Endothelial cell of umbilical vein (primary cell): ENCODE measurements at regions not wholly inside any gene's neighbourhood (a gene's known extent, or its start where the extent isn't known, plus 50 kb on each side); places are given as distances from the start of the nearest gene placed in this dataset.

Experiments
- BruUV-seq: library from RNA; stranded (reverse); fragments of 400-500 nt; replicated peaks from 2 replicates; lab custom pipeline; 2021; lab: Mats Ljungman, UMichigan
- CTCF ChIA-PET: fragments of 300-600, 350-600 bp; sonication (Branson Sonifier 250); formaldehyde crosslinking; loops from one replicate; lab custom pipeline; 2021; ENCODE audit warnings: antibody characterized with exemption, inconsistent platforms; lab: Charles Lee
- POLR2A ChIA-PET: fragments of 300-600, 350-600 bp; sonication (Branson Sonifier 250); formaldehyde crosslinking; loops from one replicate; lab custom pipeline; 2021; ENCODE audit warnings: antibody characterized with exemption, inconsistent platforms; lab: Charles Lee
- DNase-seq: peaks from one replicate; pipeline ENCODE4 v3.0.0-alpha.2; 2011; ENCODE audit warnings: low read depth, low spot score
- FAIRE-seq: peaks from 2 replicates; lab custom pipeline; 2011; peaks lifted over from hg19 to GRCh38; lab: Jason Lieb, UNC
- H2AFZ ChIP-seq: 2 replicates; pipeline ENCODE4 v1.6.0; 2012; ENCODE audit warnings: low read depth, low read length, control low read depth, inconsistent platforms
- H3K27ac ChIP-seq: 2 replicates; pipeline ENCODE4 v1.5.1; 2011; ENCODE audit warnings: low read depth, mild to moderate bottlenecking, control low read depth, low read length, moderate library complexity; ENCODE audit not compliant: insufficient read depth
- H3K27me3 ChIP-seq, 2 experiments: 2 replicates each; pipeline versions ENCODE4 v1.6.0 to v1.6.1; 2011; ENCODE audit warnings: low read length in 2 of 2, mixed read lengths in 1 of 2; ENCODE audit not compliant: control insufficient read depth in 2 of 2, insufficient read depth in 2 of 2
- H3K36me3 ChIP-seq, 2 experiments: 2 replicates in 1 of 2; 3 replicates in 1 of 2; pipeline ENCODE4 v1.5.1; 2011; ENCODE audit warnings: low read length in 2 of 2, mild to moderate bottlenecking in 1 of 2, moderate library complexity in 1 of 2; ENCODE audit not compliant: control insufficient read depth in 2 of 2, insufficient read depth in 2 of 2; ENCODE audit errors: extremely low read depth in 1 of 2
- H3K4me1 ChIP-seq: 3 replicates; pipeline ENCODE4 v1.5.1; 2011; ENCODE audit warnings: mild to moderate bottlenecking, low read length; ENCODE audit not compliant: control insufficient read depth, insufficient read depth; ENCODE audit errors: extremely low read depth
- H3K4me2 ChIP-seq: 2 replicates; pipeline ENCODE4 v1.6.1; 2011; ENCODE audit warnings: low read length, control low read depth, mixed read lengths; ENCODE audit not compliant: insufficient read depth
- H3K4me3 ChIP-seq, 3 experiments: fragments of 200-600 bp in 1 of 3; sonication (generic), shearing (Covaris generic) in 1 of 3; replicated peaks in 1 of 3; 2 replicates each; pipeline ENCODE4 v1.5.1; 2011 to 2016; ENCODE audit warnings: control low read depth in 3 of 3, low read length in 3 of 3, mild to moderate bottlenecking in 2 of 3, inconsistent platforms in 1 of 3, low read depth in 1 of 3, moderate library complexity in 1 of 3; ENCODE audit not compliant: insufficient read depth in 1 of 3
- H3K79me2 ChIP-seq: 2 replicates; pipeline ENCODE4 v1.6.0; 2012; ENCODE audit warnings: low read length, inconsistent platforms; ENCODE audit not compliant: control insufficient read depth, insufficient read depth
- H3K9ac ChIP-seq: replicated peaks from 2 replicates; pipeline ENCODE3; 2011; ENCODE audit warnings: low read length, control low read depth; ENCODE audit not compliant: insufficient read depth; ENCODE audit errors: extremely low read depth
- H3K9me1 ChIP-seq: replicated peaks from 3 replicates; pipeline ENCODE4 v1.6.0; 2011; ENCODE audit warnings: mild to moderate bottlenecking, low read length; ENCODE audit not compliant: control insufficient read depth, insufficient read depth; ENCODE audit errors: extremely low read depth
- H3K9me3 ChIP-seq: replicated peaks from 2 replicates; pipeline ENCODE4 v1.5.1; 2012; ENCODE audit warnings: low read length, inconsistent platforms; ENCODE audit not compliant: control insufficient read depth, insufficient read depth
- H4K20me1 ChIP-seq: replicated peaks from 2 replicates; pipeline ENCODE3; 2011; ENCODE audit warnings: mild to moderate bottlenecking, low read length; ENCODE audit not compliant: control insufficient read depth, insufficient read depth; ENCODE audit errors: extremely low read depth
- EZH2 ChIP-seq: IDR thresholded peaks from 2 replicates; pipeline ENCODE4 v1.6.1; 2012; ENCODE audit warnings: borderline replicate concordance, low read depth, mild to moderate bottlenecking, moderate library complexity, low read length, inconsistent platforms; ENCODE audit not compliant: severe bottlenecking
- FOS ChIP-seq: IDR thresholded peaks from 2 replicates; pipeline ENCODE4 v1.6.1; 2011; ENCODE audit warnings: mild to moderate bottlenecking, low read length, moderate library complexity, borderline replicate concordance; ENCODE audit not compliant: insufficient read depth
- GATA2 ChIP-seq: IDR thresholded peaks from 2 replicates; pipeline ENCODE4 v1.7.0; 2011; ENCODE audit warnings: low read depth, mild to moderate bottlenecking, moderate library complexity, mixed read lengths, low read length; ENCODE audit not compliant: insufficient read length, insufficient read depth
- JUN ChIP-seq: IDR thresholded peaks from 2 replicates; pipeline ENCODE4 v1.6.1; 2011; ENCODE audit warnings: borderline replicate concordance, low read depth; ENCODE audit not compliant: insufficient read length, insufficient read depth
- MAX ChIP-seq: IDR thresholded peaks from 2 replicates; pipeline ENCODE4 v1.6.1; 2011; ENCODE audit not compliant: insufficient read depth, insufficient read length
- MYC ChIP-seq: IDR thresholded peaks from one replicate; pipeline ENCODE4 v1.6.1; 2011; ENCODE audit warnings: mild to moderate bottlenecking, low read depth, low read length
- POLR2A ChIP-seq: IDR thresholded peaks from 2 replicates; pipeline ENCODE4 v1.6.1; 2012; ENCODE audit warnings: low read depth, mild to moderate bottlenecking, control low read depth, low read length
- POLR2AphosphoS5 ChIP-seq: IDR thresholded peaks from 2 replicates; pipeline ENCODE4 v1.6.1; 2012; ENCODE audit warnings: low read depth, mild to moderate bottlenecking, control low read depth, low read length, moderate library complexity; ENCODE audit not compliant: insufficient read depth
- dilution Hi-C: fragments of 300-500 bp; cut with MboI; formaldehyde crosslinking; loops from one replicate; pipeline ENCODE4 v1.15.0; 2019; ENCODE audit warnings: low sequenced_read_pairs; ENCODE audit not compliant: extremely low pct_ligation_motif_present
- intact Hi-C: fragments of 100-400 bp; cut with micrococcal nuclease; formaldehyde crosslinking; loops from one replicate; pipeline ENCODE4 v1.10.0; 2022
- TF ChIP-seq, protein P1 (sequence below), 2 donors: IDR thresholded peaks; 1 replicate in 1 of 2; 2 replicates in 1 of 2; pipeline ENCODE4 v1.5.1; 2011; ENCODE audit warnings: low read length in 2 of 2, mild to moderate bottlenecking in 2 of 2, moderate library complexity in 2 of 2, control low read depth in 1 of 2, inconsistent platforms in 1 of 2, low read depth in 1 of 2; ENCODE audit not compliant: insufficient read depth in 1 of 2; ENCODE audit errors: extremely low read depth in 1 of 2

DNA sequence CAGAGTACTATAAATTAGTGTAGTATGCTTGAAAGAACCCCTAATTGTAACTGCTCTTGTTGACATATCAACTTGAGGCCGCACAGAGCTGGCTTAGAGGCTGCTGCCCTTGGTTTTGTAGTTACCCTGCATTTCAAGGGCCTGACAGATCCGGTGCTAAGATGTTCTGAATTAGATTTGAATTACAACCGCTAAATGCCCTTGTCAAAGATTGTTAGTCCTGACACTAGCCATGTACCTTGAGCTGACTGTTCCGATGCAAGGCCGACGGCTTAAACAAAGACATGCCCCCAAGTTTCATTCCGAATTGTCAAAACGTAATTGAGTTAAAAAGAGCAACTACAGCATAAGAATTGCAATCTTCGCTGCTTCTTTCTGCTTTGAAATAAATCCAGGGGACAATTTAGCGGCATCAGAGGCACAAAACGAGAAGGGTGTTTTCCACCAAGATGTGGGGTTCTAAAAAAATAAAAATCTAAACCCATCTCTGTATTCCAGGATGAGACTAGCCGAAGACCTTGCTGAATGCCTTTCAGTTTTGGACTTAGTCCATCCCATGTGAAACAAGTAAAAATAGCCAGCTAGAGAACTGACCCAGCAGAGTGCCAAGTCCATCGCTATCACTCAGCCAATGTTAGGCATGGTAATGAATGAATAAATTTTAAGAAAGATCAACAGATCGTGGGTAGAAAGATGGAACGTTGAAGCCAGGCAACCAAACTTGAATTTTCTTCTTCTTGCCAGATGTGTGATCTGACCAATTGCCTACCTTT, 148.7 kb downstream of the DICER1 start:
- intact Hi-C loops (no loop called here), dilution Hi-C loops (no loop called here)
- H3K9ac ChIP-seq, result no peak overlapping the region
- no peak overlapping the region for H3K4me3 ChIP-seq
- FAIRE-seq (no peak), DNase-seq (no peak)
- no TSS peak for BruUV-seq
- H3K27ac ChIP-seq, result no peak overlapping the region
- H4K20me1 ChIP-seq, result no peaks in the 10 kb centered on the region
- H2AFZ ChIP-seq, result no peak overlapping the region
- H3K9me1 ChIP-seq, result no peaks in the 10 kb centered on the region
- POLR2A ChIA-PET, result no interaction called here
- no peaks in the 10 kb centered on the region for H3K36me3 ChIP-seq
- H3K4me1 ChIP-seq, result no peaks in the 10 kb centered on the region
- H3K27me3 ChIP-seq, result no peaks in the 10 kb centered on the region
- CTCF ChIA-PET, result no interaction called here
- no peaks in the 10 kb centered on the region for H3K9me3 ChIP-seq
- H3K4me2 ChIP-seq, result no peak overlapping the region
- TF ChIP-seq POLR2AphosphoS5, result no peak
- TF ChIP-seq, protein P1, sequence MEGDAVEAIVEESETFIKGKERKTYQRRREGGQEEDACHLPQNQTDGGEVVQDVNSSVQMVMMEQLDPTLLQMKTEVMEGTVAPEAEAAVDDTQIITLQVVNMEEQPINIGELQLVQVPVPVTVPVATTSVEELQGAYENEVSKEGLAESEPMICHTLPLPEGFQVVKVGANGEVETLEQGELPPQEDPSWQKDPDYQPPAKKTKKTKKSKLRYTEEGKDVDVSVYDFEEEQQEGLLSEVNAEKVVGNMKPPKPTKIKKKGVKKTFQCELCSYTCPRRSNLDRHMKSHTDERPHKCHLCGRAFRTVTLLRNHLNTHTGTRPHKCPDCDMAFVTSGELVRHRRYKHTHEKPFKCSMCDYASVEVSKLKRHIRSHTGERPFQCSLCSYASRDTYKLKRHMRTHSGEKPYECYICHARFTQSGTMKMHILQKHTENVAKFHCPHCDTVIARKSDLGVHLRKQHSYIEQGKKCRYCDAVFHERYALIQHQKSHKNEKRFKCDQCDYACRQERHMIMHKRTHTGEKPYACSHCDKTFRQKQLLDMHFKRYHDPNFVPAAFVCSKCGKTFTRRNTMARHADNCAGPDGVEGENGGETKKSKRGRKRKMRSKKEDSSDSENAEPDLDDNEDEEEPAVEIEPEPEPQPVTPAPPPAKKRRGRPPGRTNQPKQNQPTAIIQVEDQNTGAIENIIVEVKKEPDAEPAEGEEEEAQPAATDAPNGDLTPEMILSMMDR (IDR thresholded peaks at IDR 0.05; ENCODE audit: extremely low read depth in 1 of 2, insufficient read depth in 1 of 2, low read depth in 1 of 2, low read length in 2 of 2), result no peak
- no peak for TF ChIP-seq POLR2A
- no peak for TF ChIP-seq JUN
- TF ChIP-seq MAX, result no peak
- TF ChIP-seq EZH2, result no peak
- TF ChIP-seq FOS, result no peak
- no peak for TF ChIP-seq MYC
- TF ChIP-seq GATA2, result no peak
- no peaks in the 10 kb centered on the region for H3K79me2 ChIP-seq
